HG03432 (cell line): ENCODE measurements at regions not wholly inside any gene's neighbourhood (a gene's known extent, or its start where the extent isn't known, plus 50 kb on each side); places are given as distances from the start of the nearest gene placed in this dataset.
A peak's percentile ranks its signal among the peaks of the same experiment; 100 is the strongest.
"Not testable (repeated sequence)": the region's sequence is repeated elsewhere in the genome, so short reads cannot be mapped to it uniquely, and the experiment has no call there.

ENCODE experiments used
- ATAC-seq: cut with Tn5 transposase; IDR thresholded peaks from one replicate; pipeline ENCODE4 v1.9.1; 2021; ENCODE audit warnings: mild to moderate bottlenecking, moderate library complexity; ENCODE audit not compliant: unreplicated experiment

GRCh38 chr6:131488780-131489179, 84.2 kb upstream of the ARG1 start:
- ATAC-seq = no peak

GRCh38 chr6:131490441-131490840, 82.6 kb upstream of the ARG1 start:
- ATAC-seq = no peak

- no peak for ATAC-seq
Measured at GRCh38 chr6:131492932-131493573, 80.0 kb upstream of the ARG1 start.

- ATAC-seq = not testable (repeated sequence)
Measured at GRCh38 chr6:131504387-131504786, 68.6 kb upstream of the ARG1 start.

- ATAC-seq = peak; percentile 71
Measured at GRCh38 chr6:131510094-131510493, 62.9 kb upstream of the ARG1 start.

- no peak for ATAC-seq
Measured at GRCh38 chr6:131510591-131510990, 62.4 kb upstream of the ARG1 start.

GRCh38 chr6:131519670-131520436, 53.2 kb upstream of the ARG1 start:
- ATAC-seq = peak; percentile 98
